Endodermal cell (in vitro differentiated cells): ENCODE measurements at regions not wholly inside any gene's neighbourhood (a gene's known extent, or its start where the extent isn't known, plus 50 kb on each side); places are given as distances from the start of the nearest gene placed in this dataset.

Experiments
- DNase-seq: peaks from one replicate; pipeline ENCODE4 v3.0.0-alpha.2; 2017
- H3K27ac ChIP-seq: 2 replicates; pipeline ENCODE4 v1.5.1; 2013; ENCODE audit warnings: mild to moderate bottlenecking, low read depth, low read length, moderate library complexity
- H3K27me3 ChIP-seq: 2 replicates; pipeline ENCODE4 v1.6.1; 2013; ENCODE audit warnings: mild to moderate bottlenecking, low read length, moderate library complexity; ENCODE audit not compliant: insufficient read depth, control insufficient read depth, poor library complexity, severe bottlenecking
- H3K36me3 ChIP-seq: 2 replicates; pipeline ENCODE4 v1.7.0; 2013; ENCODE audit warnings: mild to moderate bottlenecking, low read length, moderate library complexity; ENCODE audit not compliant: control insufficient read depth, insufficient read depth
- H3K4me1 ChIP-seq: one replicate; pipeline ENCODE4 v1.7.0; 2013; ENCODE audit warnings: low read length; ENCODE audit not compliant: control insufficient read depth, insufficient read depth
- H3K4me3 ChIP-seq: 2 replicates; pipeline ENCODE4 v1.5.1; 2013; ENCODE audit warnings: mild to moderate bottlenecking, low read length, moderate library complexity
- H3K9ac ChIP-seq: 2 replicates; pipeline ENCODE4 v1.6.1; 2013; ENCODE audit warnings: mild to moderate bottlenecking, low read length, moderate library complexity; ENCODE audit not compliant: poor library complexity, severe bottlenecking; ENCODE audit errors: extremely low read depth
- H3K9me3 ChIP-seq: 2 replicates; pipeline ENCODE4 v1.6.1; 2013; ENCODE audit warnings: mild to moderate bottlenecking, low read length, moderate library complexity; ENCODE audit not compliant: control insufficient read depth
- H3K27ac Mint-ChIP-seq: 2 replicates; pipeline ENCODE4 v1.8.0; 2020; ENCODE audit warnings: mixed read lengths
- H3K27me3 Mint-ChIP-seq: 2 replicates; pipeline ENCODE4 v1.8.0; 2021; ENCODE audit warnings: mild to moderate bottlenecking, mixed read lengths; ENCODE audit not compliant: insufficient read depth
- H3K36me3 Mint-ChIP-seq: 2 replicates; pipeline ENCODE4 v1.8.0; 2020; ENCODE audit warnings: low read depth, mixed read lengths
- H3K4me1 Mint-ChIP-seq: 2 replicates; pipeline ENCODE4 v1.8.0; 2020; ENCODE audit warnings: mixed read lengths
- H3K4me3 Mint-ChIP-seq: 2 replicates; pipeline ENCODE4 v1.8.0; 2020; ENCODE audit warnings: mild to moderate bottlenecking, moderate library complexity, mixed read lengths
- H3K9me3 Mint-ChIP-seq: 2 replicates; pipeline ENCODE4 v1.8.0; 2020; ENCODE audit warnings: mild to moderate bottlenecking, mixed read lengths
- WGBS, 2 experiments: methylation state at CpG; one replicate each; pipeline versions ENCODE4 v1.1.5 to v1.1.7; 2013; ENCODE audit warnings: missing lambda C conversion rate in 2 of 2, mixed read lengths in 1 of 2; ENCODE audit not compliant: insufficient coverage in 1 of 2, insufficient read length in 1 of 2; 5-methylcytosine and 5-hydroxymethylcytosine counted together
- TF ChIP-seq, protein P1 (sequence below): fragments of 200-600 bp; sonication (generic); conservative IDR thresholded peaks from 2 replicates; pipeline ENCODE4 v1.5.0; 2021; ENCODE audit warnings: antibody characterized with exemption, mild to moderate bottlenecking

DNA sequence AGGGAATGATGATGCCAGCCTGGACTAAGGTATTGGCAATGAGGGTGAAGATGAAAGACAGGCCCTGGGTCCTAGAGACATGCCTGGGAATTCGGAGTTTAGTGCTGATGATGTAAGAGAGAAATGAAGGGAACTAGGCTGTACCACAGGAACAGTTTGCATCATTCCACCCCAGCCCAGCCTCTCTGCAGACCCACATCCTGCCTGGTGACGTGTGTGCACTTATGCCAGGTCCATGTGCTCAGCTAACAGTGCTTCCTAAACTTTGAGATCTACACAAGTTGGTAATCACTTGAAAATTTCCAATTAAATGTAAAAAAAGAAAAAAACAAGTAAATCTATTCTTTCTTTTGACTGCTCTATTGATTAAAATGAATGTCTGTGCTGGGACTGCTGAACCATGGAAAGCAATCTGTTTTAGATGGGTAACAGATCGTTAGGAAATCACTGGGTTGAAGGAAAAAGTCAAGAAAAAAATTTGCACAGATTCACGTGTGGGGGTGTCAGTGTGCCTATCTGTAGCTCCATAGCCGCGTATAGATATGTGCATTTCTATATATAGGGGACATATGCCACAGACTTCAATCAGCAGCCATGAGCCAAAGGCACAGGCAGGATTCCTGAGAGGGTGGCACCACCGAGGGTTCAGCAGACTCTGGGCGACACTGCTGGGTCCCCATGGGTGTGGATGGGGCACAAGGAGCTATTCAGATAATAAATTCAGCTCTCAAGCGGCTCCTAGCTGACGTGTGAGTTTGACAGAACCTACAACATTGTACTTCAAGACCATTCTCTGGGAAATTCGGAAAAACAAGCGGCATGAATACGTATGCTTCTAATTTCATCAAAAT is 131.1 kb upstream of the OPCML start:
- Histone ChIP-seq H3K36me3 (no peaks in the 10 kb centered on the region), H3K27ac (no peak overlapping the region), H3K9ac (no peak overlapping the region), H3K4me3 (no peak overlapping the region), H3K9me3 (no peaks in the 10 kb centered on the region), H3K4me1 (peaks cover 14% of the 10 kb centered on the region), H3K27me3 (peaks cover 24% of the 10 kb centered on the region)
- 85 to 93% methylated on average over 10 to 13 of the region's 13 CpGs for WGBS, 2 experiments
- DNase-seq: no peak
- Mint-ChIP-seq H3K4me3 (no peak overlapping the region), H3K27me3 (peaks cover 43% of the 10 kb centered on the region), H3K4me1 (peaks cover 33% of the 10 kb centered on the region), H3K27ac (no peak overlapping the region), H3K9me3 (no peaks in the 10 kb centered on the region), H3K36me3 (no peaks in the 10 kb centered on the region)
- TF ChIP-seq, protein P1, sequence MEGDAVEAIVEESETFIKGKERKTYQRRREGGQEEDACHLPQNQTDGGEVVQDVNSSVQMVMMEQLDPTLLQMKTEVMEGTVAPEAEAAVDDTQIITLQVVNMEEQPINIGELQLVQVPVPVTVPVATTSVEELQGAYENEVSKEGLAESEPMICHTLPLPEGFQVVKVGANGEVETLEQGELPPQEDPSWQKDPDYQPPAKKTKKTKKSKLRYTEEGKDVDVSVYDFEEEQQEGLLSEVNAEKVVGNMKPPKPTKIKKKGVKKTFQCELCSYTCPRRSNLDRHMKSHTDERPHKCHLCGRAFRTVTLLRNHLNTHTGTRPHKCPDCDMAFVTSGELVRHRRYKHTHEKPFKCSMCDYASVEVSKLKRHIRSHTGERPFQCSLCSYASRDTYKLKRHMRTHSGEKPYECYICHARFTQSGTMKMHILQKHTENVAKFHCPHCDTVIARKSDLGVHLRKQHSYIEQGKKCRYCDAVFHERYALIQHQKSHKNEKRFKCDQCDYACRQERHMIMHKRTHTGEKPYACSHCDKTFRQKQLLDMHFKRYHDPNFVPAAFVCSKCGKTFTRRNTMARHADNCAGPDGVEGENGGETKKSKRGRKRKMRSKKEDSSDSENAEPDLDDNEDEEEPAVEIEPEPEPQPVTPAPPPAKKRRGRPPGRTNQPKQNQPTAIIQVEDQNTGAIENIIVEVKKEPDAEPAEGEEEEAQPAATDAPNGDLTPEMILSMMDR: no peak

DNA sequence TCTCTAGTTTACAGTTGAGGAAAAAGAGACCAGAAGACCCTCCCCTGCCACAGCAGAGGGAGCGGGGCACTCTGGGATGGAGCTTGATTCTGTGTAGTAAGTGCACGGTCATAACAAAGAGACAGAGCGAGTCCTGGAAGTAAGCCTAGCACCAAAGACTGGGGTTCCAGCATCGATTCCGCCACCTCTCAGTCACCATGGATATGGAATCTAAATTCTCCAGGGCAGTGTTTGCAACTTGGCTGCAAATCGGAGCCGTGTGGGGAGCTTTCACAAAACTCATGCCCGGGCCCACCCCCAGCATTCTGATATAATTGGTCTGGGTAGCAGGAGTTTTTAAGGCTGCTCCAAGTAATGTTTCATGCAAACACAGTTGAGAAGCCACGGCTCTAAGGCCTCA is 129.5 kb upstream of the OPCML start:
- no peak for DNase-seq
- Mint-ChIP-seq H3K4me3 (no peak overlapping the region), H3K4me1 (peaks cover 25% of the 10 kb centered on the region), H3K27me3 (peaks cover 44% of the 10 kb centered on the region), H3K36me3 (no peaks in the 10 kb centered on the region), H3K27ac (no peak overlapping the region), H3K9me3 (peaks cover 2% of the 10 kb centered on the region)
- H3K4me3 ChIP-seq: no peak overlapping the region
- TF ChIP-seq, protein P1: no peak
- no peak overlapping the region for H3K9ac ChIP-seq
- peaks cover 12% of the 10 kb centered on the region for H3K4me1 ChIP-seq
- H3K27me3 ChIP-seq: peaks cover 24% of the 10 kb centered on the region
- no peak overlapping the region for H3K27ac ChIP-seq
- no peaks in the 10 kb centered on the region for H3K36me3 ChIP-seq
- no peaks in the 10 kb centered on the region for H3K9me3 ChIP-seq
- 93 to 95% methylated on average over 8 to 9 of the region's 9 CpGs for WGBS, 2 experiments

DNA sequence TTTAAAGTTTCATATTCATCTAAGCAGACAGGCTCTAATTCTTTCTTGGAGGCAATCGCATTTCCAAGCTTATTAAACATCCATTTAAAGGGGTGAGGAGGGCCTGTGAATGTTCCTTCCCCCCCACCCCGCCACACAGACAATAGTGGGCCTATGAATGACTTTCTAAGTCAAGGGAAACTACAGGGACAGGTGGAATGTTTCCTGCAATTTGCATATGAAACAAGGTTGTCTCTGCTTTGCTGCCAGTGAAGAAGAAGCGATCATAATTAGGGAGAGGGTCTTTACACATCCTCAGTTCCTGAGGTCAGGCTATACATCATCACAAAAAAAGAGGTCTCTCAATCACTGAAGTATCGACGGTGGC is 127.9 kb upstream of the OPCML start:
- peaks cover 55% of the 10 kb centered on the region for H3K27me3 Mint-ChIP-seq
- Histone ChIP-seq H3K4me1 (peaks cover 12% of the 10 kb centered on the region), H3K36me3 (no peaks in the 10 kb centered on the region), H3K9me3 (no peaks in the 10 kb centered on the region), H3K27me3 (peaks cover 33% of the 10 kb centered on the region), H3K9ac (no peak overlapping the region), H3K27ac (no peak overlapping the region), H3K4me3 (no peak overlapping the region)
- no peak overlapping the region for H3K4me3 Mint-ChIP-seq
- 40 to 70% methylated on average over 3 to 4 of the region's 5 CpGs for WGBS, 2 experiments
- H3K27ac Mint-ChIP-seq: no peak overlapping the region
- TF ChIP-seq, protein P1: no peak
- peaks cover 29% of the 10 kb centered on the region for H3K4me1 Mint-ChIP-seq
- peak; percentile 43 for DNase-seq
- H3K9me3 Mint-ChIP-seq: peaks cover 4% of the 10 kb centered on the region
- H3K36me3 Mint-ChIP-seq: no peaks in the 10 kb centered on the region
